AG10803 (cell line): ENCODE measurements at regions not wholly inside any gene's neighbourhood (a gene's known extent, or its start where the extent isn't known, plus 50 kb on each side); places are given as distances from the start of the nearest gene placed in this dataset.

Source experiments
- DNase-seq: peaks from one replicate; pipeline ENCODE4 v3.0.0; 2010; ENCODE audit warnings: low read depth
- H3K4me3 ChIP-seq: 2 replicates; pipeline ENCODE4 v1.5.1; 2011; ENCODE audit warnings: mild to moderate bottlenecking, low read length, control low read depth
- TF ChIP-seq, protein P1 (sequence below): conservative IDR thresholded peaks from 2 replicates; pipeline ENCODE4 v1.5.1; 2011; ENCODE audit warnings: mild to moderate bottlenecking, low read length, control low read depth, inconsistent platforms

DNA sequence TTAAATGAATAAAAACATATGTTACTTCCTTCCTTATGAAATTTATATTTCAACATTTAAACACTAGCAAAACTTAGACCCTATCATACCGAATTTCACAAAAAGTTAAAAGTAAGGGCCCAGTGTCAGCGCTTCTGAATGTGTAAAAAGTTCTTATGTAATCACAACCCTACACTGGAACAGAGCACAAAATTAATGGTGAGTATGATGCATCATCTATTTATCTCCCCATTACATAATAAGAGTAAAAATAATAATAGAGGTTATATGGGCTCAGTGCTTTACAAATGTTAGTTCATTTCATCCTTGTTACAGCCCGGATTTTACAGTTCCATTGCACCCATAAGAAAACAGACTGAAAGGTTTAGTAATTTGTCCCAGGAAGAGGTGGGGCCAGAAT, 144.9 kb upstream of the POU3F3 start:
- no peak overlapping the region for H3K4me3 ChIP-seq
- no peak for DNase-seq
- TF ChIP-seq, protein P1, sequence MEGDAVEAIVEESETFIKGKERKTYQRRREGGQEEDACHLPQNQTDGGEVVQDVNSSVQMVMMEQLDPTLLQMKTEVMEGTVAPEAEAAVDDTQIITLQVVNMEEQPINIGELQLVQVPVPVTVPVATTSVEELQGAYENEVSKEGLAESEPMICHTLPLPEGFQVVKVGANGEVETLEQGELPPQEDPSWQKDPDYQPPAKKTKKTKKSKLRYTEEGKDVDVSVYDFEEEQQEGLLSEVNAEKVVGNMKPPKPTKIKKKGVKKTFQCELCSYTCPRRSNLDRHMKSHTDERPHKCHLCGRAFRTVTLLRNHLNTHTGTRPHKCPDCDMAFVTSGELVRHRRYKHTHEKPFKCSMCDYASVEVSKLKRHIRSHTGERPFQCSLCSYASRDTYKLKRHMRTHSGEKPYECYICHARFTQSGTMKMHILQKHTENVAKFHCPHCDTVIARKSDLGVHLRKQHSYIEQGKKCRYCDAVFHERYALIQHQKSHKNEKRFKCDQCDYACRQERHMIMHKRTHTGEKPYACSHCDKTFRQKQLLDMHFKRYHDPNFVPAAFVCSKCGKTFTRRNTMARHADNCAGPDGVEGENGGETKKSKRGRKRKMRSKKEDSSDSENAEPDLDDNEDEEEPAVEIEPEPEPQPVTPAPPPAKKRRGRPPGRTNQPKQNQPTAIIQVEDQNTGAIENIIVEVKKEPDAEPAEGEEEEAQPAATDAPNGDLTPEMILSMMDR: no peak

DNA sequence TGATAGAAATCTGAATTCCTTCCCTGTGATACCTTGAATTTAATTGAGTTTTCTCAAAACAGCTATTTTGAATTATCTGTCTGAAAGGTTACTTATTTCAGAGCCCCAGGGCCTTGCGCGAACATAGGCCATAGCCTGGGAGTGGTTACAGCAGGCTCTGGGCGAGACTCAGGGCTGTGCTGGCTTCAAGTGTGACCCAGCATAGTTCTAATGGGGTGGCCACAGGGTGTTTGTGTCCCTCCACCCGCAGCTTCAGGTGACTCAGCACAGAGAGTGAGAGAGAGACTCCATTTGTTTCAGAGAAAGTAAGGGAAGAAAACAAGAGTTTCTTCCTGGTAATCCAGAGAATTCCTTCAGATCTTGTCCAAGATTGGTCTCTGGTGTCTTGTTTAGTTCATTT, 137.9 kb upstream of the POU3F3 start:
- H3K4me3 ChIP-seq: no peak overlapping the region
- DNase-seq: no peak
- TF ChIP-seq, protein P1: no peak

- no peak overlapping the region for H3K4me3 ChIP-seq
- TF ChIP-seq, protein P1: no peak; the same call in 1 of the 2 replicates
- DNase-seq: no peak
These were observed 120.5 kb upstream of the POU3F3 start for GRCh38 chr2:104733226-104733943.

DNA sequence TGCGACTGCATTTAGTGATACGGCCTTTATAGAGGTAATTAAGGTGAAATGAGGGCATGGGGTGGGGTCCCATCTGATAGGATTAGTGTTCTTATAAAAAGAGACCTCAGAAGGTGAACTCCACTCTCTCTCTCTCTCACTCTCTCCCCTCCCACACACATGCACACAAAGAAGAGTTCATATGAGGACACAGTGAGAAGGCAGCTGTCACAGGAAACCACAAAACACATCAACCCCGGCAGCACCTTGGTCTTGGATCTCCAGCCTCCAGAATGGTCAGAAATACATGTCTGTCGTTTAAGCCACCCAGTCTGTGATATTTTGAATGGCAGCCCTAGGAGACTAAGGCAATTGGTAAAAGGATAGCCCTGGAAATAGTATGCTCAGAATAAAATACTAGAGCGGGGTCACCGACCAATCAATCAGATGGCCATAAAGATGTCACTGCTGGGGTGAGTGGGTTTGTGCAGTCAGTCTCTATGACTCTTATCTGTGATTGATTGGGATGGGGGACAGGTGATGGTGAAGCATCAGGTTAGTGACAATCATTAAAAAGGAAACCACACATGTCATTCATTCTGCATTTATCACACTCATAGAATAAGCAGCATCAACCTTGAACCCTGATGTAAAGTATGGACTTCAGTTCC, 118.9 kb upstream of the POU3F3 start:
- H3K4me3 ChIP-seq: no peak overlapping the region
- TF ChIP-seq, protein P1: no peak
- DNase-seq: no peak

DNA sequence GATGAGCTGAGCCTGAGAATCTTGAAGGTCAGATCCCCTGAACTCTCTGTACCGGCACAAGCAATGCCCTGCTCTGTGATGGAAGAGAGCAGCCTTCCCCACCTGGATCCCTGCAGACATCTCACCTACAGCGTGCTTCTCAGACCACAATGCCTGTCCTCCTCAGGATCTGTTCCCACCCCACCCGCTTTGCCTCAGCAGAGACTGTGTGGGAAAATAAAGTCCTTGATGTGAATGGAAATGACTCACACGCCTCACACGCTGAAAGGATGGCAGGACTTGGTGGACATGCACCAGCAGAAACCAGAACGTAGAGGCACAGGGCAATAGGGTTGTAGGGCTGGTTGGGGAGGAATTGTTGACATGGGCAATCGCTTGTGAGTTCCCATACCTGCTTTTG, 117.9 kb upstream of the POU3F3 start:
- TF ChIP-seq, protein P1: no peak
- H3K4me3 ChIP-seq: no peak overlapping the region

GRCh38 chr2:104741860-104742259, 112.1 kb upstream of the POU3F3 start:
- H3K4me3 ChIP-seq: no peak overlapping the region
- DNase-seq: no peak
- TF ChIP-seq, protein P1: no peak

More for the DNA sequence above, 117.9 kb upstream of the POU3F3 start:
- no peak for DNase-seq

- TF ChIP-seq, protein P1: no peak
- no peak for DNase-seq
- no peak overlapping the region for H3K4me3 ChIP-seq
These were observed 109.4 kb upstream of the POU3F3 start for GRCh38 chr2:104744537-104744936.
